Astrocyte (in vitro differentiated cells and primary cell): ENCODE measurements at regions not wholly inside any gene's neighbourhood (a gene's known extent, or its start where the extent isn't known, plus 50 kb on each side); places are given as distances from the start of the nearest gene placed in this dataset.

Source experiments
- DNase-seq: peaks from one replicate; pipeline ENCODE4 v3.0.0-alpha.2; 2010; ENCODE audit warnings: low read depth
- FAIRE-seq: peaks from 2 replicates; lab custom pipeline; 2011; peaks lifted over from hg19 to GRCh38; lab: Jason Lieb, UNC
- H2AFZ ChIP-seq: 2 replicates; pipeline ENCODE4 v1.6.0; 2012; ENCODE audit warnings: low read depth, low read length, inconsistent platforms
- H3K27ac ChIP-seq: 2 replicates; pipeline ENCODE4 v1.5.1; 2011; ENCODE audit warnings: low read depth, low read length, inconsistent platforms
- H3K27me3 ChIP-seq: 2 replicates; pipeline ENCODE4 v1.6.0; 2011; ENCODE audit warnings: low read length, inconsistent platforms; ENCODE audit not compliant: insufficient read depth
- H3K36me3 ChIP-seq: 2 replicates; pipeline ENCODE4 v1.5.1; 2011; ENCODE audit warnings: low read length, inconsistent platforms; ENCODE audit not compliant: insufficient read depth
- H3K4me1 ChIP-seq: 2 replicates; pipeline ENCODE4 v1.5.1; 2011; ENCODE audit warnings: low read length, inconsistent platforms; ENCODE audit not compliant: insufficient read depth
- H3K4me2 ChIP-seq: 2 replicates; pipeline ENCODE4 v1.6.0; 2012; ENCODE audit warnings: low read length, inconsistent platforms
- H3K4me3 ChIP-seq: 2 replicates; pipeline ENCODE4 v1.5.1; 2011; ENCODE audit warnings: low read depth, mild to moderate bottlenecking, low read length, inconsistent platforms; ENCODE audit not compliant: insufficient read depth
- H3K79me2 ChIP-seq: 2 replicates; pipeline ENCODE4 v1.6.0; 2012; ENCODE audit warnings: mild to moderate bottlenecking, low read length, inconsistent platforms; ENCODE audit not compliant: insufficient read depth
- H3K9ac ChIP-seq: 2 replicates; pipeline ENCODE4 v1.6.0; 2012; ENCODE audit warnings: mild to moderate bottlenecking, low read length, inconsistent platforms
- H3K9me3 ChIP-seq: 2 replicates; pipeline ENCODE4 v1.5.1; 2012; ENCODE audit warnings: low read depth, mild to moderate bottlenecking, low read length, inconsistent platforms; ENCODE audit not compliant: insufficient read depth
- H4K20me1 ChIP-seq: 2 replicates; pipeline ENCODE4 v1.6.0; 2012; ENCODE audit warnings: low read length, inconsistent platforms; ENCODE audit not compliant: insufficient read depth
- H3K27ac Mint-ChIP-seq: one replicate; pipeline ENCODE4 v1.8.0; 2021; ENCODE audit warnings: mild to moderate bottlenecking, mixed read lengths; ENCODE audit not compliant: unreplicated experiment
- H3K27me3 Mint-ChIP-seq: one replicate; pipeline ENCODE4 v1.8.0; 2021; ENCODE audit warnings: low read depth, mixed read lengths; ENCODE audit not compliant: unreplicated experiment
- H3K36me3 Mint-ChIP-seq: one replicate; pipeline ENCODE4 v1.8.0; 2021; ENCODE audit warnings: low read depth, mixed read lengths; ENCODE audit not compliant: unreplicated experiment
- H3K4me1 Mint-ChIP-seq: one replicate; pipeline ENCODE4 v1.8.0; 2021; ENCODE audit warnings: low read depth, mixed read lengths; ENCODE audit not compliant: unreplicated experiment
- H3K4me3 Mint-ChIP-seq: one replicate; pipeline ENCODE4 v1.8.0; 2021; ENCODE audit warnings: mild to moderate bottlenecking, moderate library complexity, mixed read lengths; ENCODE audit not compliant: unreplicated experiment
- H3K9me3 Mint-ChIP-seq: one replicate; pipeline ENCODE4 v1.8.0; 2021; ENCODE audit warnings: mild to moderate bottlenecking, mixed read lengths; ENCODE audit not compliant: unreplicated experiment
- CTCF ChIP-seq: IDR thresholded peaks from 2 replicates; pipeline ENCODE4 v1.5.1; 2011; ENCODE audit warnings: low read depth, mild to moderate bottlenecking, inconsistent platforms, low read length, moderate library complexity; ENCODE audit not compliant: insufficient read depth
- EZH2 ChIP-seq: IDR thresholded peaks from 2 replicates; pipeline ENCODE4 v1.6.1; 2012; ENCODE audit warnings: mild to moderate bottlenecking, low read length, inconsistent platforms; ENCODE audit not compliant: insufficient read depth

DNA sequence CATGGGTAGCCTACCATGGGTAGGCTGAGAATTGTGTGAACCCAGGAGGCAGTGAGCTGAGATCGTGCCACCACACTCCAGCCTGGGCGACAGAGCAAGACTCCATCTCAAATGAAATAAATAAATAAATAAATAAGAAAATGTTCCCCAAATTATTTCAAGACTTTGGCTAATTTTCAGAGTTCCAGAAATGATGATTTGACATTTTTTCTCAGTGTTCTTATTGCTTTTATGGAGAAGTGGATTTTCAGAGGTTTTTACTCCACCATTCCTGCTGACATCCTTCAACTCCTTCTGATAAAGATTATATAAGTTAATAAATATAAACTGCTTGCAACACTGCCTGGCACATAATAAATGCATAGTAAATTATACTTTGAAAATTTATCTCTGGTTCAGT lies 80.4 kb upstream of the PRKCQ start:
- H3K79me2 ChIP-seq = no peaks in the 10 kb centered on the region
- Mint-ChIP-seq H3K27me3 (no peaks in the 10 kb centered on the region), H3K4me1 (peaks cover 11% of the 10 kb centered on the region), H3K27ac (no peak overlapping the region), H3K4me3 (no peak overlapping the region), H3K36me3 (no peaks in the 10 kb centered on the region), H3K9me3 (no peaks in the 10 kb centered on the region)
- no peaks in the 10 kb centered on the region for H3K36me3 ChIP-seq
- H3K4me1 ChIP-seq = no peaks in the 10 kb centered on the region
- H4K20me1 ChIP-seq = no peaks in the 10 kb centered on the region
- H2AFZ ChIP-seq = no peak overlapping the region
- no peak overlapping the region for H3K4me2 ChIP-seq
- H3K9me3 ChIP-seq = no peaks in the 10 kb centered on the region
- FAIRE-seq (no peak), DNase-seq (no peak)
- H3K27ac ChIP-seq = no peak overlapping the region
- no peak for TF ChIP-seq CTCF
- H3K9ac ChIP-seq = no peak overlapping the region
- H3K27me3 ChIP-seq = no peaks in the 10 kb centered on the region
- H3K4me3 ChIP-seq = no peak overlapping the region

GRCh38 chr10:6659451-6659850 lies 79.4 kb upstream of the PRKCQ start:
- H3K9ac ChIP-seq = no peak overlapping the region
- no peak overlapping the region for H3K4me3 ChIP-seq
- Mint-ChIP-seq H3K27ac (no peak overlapping the region), H3K4me1 (peaks cover 11% of the 10 kb centered on the region), H3K36me3 (no peaks in the 10 kb centered on the region), H3K4me3 (no peak overlapping the region), H3K27me3 (no peaks in the 10 kb centered on the region), H3K9me3 (no peaks in the 10 kb centered on the region)
- H3K36me3 ChIP-seq = no peaks in the 10 kb centered on the region
- H3K79me2 ChIP-seq = no peaks in the 10 kb centered on the region
- TF ChIP-seq CTCF (no peak), EZH2 (no peak)
- no peak overlapping the region for H2AFZ ChIP-seq
- H3K27ac ChIP-seq = no peak overlapping the region
- no peak overlapping the region for H3K4me2 ChIP-seq
- DNase-seq = peak; percentile 12
- H4K20me1 ChIP-seq = no peaks in the 10 kb centered on the region
- no peaks in the 10 kb centered on the region for H3K4me1 ChIP-seq
- H3K9me3 ChIP-seq = no peaks in the 10 kb centered on the region
- no peaks in the 10 kb centered on the region for H3K27me3 ChIP-seq
- FAIRE-seq = no peak

DNA sequence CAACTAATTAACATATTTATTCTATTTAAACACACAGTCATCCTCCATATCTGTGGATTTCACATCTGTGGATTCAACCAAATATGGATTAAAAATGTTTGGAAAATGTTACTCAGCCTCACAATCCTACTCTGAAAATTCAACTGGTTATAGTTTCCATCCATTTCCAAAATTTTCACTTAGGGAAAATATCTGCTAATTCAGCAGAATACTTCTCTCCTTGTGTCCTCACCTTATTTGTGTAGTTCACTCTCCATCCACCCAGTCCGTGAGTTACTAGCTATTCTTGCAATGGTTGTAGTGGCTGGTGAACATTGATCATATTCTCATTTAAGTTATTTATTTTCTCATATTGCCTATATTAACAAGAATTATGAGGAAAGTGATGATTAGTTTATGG lies 77.6 kb upstream of the PRKCQ start:
- Histone ChIP-seq H3K9me3 (no peaks in the 10 kb centered on the region), H3K4me2 (no peak overlapping the region), H3K36me3 (no peaks in the 10 kb centered on the region), H3K9ac (no peak overlapping the region), H3K27me3 (no peaks in the 10 kb centered on the region), H2AFZ (no peak overlapping the region), H3K79me2 (no peaks in the 10 kb centered on the region), H3K27ac (no peak overlapping the region), H3K4me1 (no peaks in the 10 kb centered on the region), H4K20me1 (no peaks in the 10 kb centered on the region), H3K4me3 (no peak overlapping the region)
- FAIRE-seq (no peak), DNase-seq (no peak)
- Mint-ChIP-seq H3K36me3 (no peaks in the 10 kb centered on the region), H3K9me3 (no peaks in the 10 kb centered on the region), H3K27me3 (no peaks in the 10 kb centered on the region), H3K4me1 (peaks cover 11% of the 10 kb centered on the region), H3K4me3 (no peak overlapping the region), H3K27ac (no peak overlapping the region)
- TF ChIP-seq CTCF (no peak), EZH2 (no peak)
